Hepatocyte (in vitro differentiated cells): ENCODE measurements at regions not wholly inside any gene's neighbourhood (a gene's known extent, or its start where the extent isn't known, plus 50 kb on each side); places are given as distances from the start of the nearest gene placed in this dataset.

Experiments used
- DNase-seq: peaks from one replicate; pipeline ENCODE4 v3.0.0-alpha.2; 2016; ENCODE audit warnings: low spot score
- H2AFZ ChIP-seq: fragments of 200-600 bp; sonication (generic); 2 replicates; pipeline ENCODE4 v1.6.0; 2016; ENCODE audit warnings: antibody characterized with exemption, mild to moderate bottlenecking
- H3K27ac ChIP-seq: fragments of 200-600 bp; sonication (generic); 2 replicates; pipeline ENCODE4 v1.5.1; 2016; ENCODE audit warnings: mild to moderate bottlenecking
- H3K27me3 ChIP-seq: fragments of 200-600 bp; sonication (generic); 2 replicates; pipeline ENCODE4 v1.6.1; 2016
- H3K36me3 ChIP-seq: fragments of 200-600 bp; sonication (generic); replicated peaks from 2 replicates; pipeline ENCODE4 v1.5.1; 2016; ENCODE audit warnings: low read depth; ENCODE audit not compliant: insufficient read depth
- H3K4me1 ChIP-seq: fragments of 200-600 bp; sonication (generic); 2 replicates; pipeline ENCODE4 v1.5.1; 2016; ENCODE audit warnings: mild to moderate bottlenecking, moderate library complexity; ENCODE audit not compliant: insufficient read depth
- H3K4me2 ChIP-seq: fragments of 200-600 bp; sonication (generic); 2 replicates; pipeline ENCODE4 v1.6.0; 2016
- H3K4me3 ChIP-seq: fragments of 200-600 bp; sonication (generic); 2 replicates; pipeline ENCODE4 v1.5.1; 2016; ENCODE audit warnings: mild to moderate bottlenecking
- H3K79me2 ChIP-seq: fragments of 200-600 bp; sonication (generic); 2 replicates; pipeline ENCODE4 v1.6.0; 2017; ENCODE audit warnings: mild to moderate bottlenecking
- H3K9me2 ChIP-seq: fragments of 200-600 bp; sonication (generic); replicated peaks from 2 replicates; pipeline ENCODE4 v1.6.0; 2017; ENCODE audit warnings: mild to moderate bottlenecking; ENCODE audit not compliant: insufficient read depth
- H3K9me3 ChIP-seq: fragments of 200-600 bp; sonication (generic); 2 replicates; pipeline ENCODE4 v1.5.1; 2016; ENCODE audit warnings: low read depth, mild to moderate bottlenecking
- H4K20me1 ChIP-seq: fragments of 200-600 bp; sonication (generic); 2 replicates; pipeline ENCODE4 v1.6.0; 2016; ENCODE audit warnings: mild to moderate bottlenecking; ENCODE audit not compliant: insufficient read depth, poor library complexity, severe bottlenecking
- EZH2 ChIP-seq: fragments of 200-600 bp; sonication (generic); IDR thresholded peaks from 2 replicates; pipeline ENCODE4 v1.6.1; 2016; ENCODE audit warnings: antibody characterized with exemption, mild to moderate bottlenecking, borderline replicate concordance
- EZH2phosphoT487 ChIP-seq: fragments of 200-600 bp; sonication (generic); IDR thresholded peaks from one replicate; pipeline ENCODE4 v1.6.1; 2018; ENCODE audit warnings: antibody characterized with exemption, mild to moderate bottlenecking, low read depth, moderate library complexity; ENCODE audit not compliant: unreplicated experiment, severe bottlenecking
- WGBS: methylation state at CpG from one replicate; pipeline ENCODE4 v1.1.6; 2016; ENCODE audit warnings: low lambda C conversion rate; ENCODE audit errors: missing lambda C conversion rate; 5-methylcytosine and 5-hydroxymethylcytosine counted together
- TF ChIP-seq, protein P1 (sequence below): fragments of 200-600 bp; sonication (generic); IDR thresholded peaks from 2 replicates; pipeline ENCODE4 v1.5.1; 2016; ENCODE audit warnings: antibody characterized with exemption, mild to moderate bottlenecking; ENCODE audit not compliant: poor library complexity

DNA sequence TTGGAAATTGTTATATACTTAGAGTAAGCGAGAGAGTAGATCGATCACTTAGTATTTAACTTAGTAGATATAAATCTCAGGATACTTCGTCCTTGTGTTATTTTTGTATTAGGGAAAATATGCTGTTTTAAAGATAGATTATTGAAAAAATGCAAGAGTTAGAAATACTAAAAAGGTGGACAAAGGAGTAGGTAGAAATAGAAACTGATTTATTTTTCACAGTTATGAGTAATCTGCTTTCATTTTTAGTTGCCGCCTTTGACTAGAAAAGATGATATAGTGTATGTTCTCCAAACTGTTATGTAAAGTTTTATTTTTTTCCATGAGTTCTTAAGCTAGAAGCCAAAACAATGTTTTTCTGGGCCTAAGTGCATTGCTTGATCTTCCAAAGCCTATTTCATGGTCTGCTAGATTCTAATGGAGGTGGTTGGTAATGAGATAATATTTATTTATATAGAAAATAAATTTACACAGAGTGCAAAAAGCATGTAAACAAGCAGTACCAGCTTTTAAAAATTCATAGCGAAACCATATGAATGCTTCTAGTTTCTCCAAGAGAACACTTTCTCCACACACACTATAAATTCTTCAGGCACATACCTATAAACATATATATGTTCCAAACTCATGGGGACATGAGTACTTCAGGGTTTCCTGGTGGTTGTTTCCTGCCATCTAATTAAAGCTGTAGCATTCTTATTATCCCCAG lies 61.1 kb downstream of the DIPK2A start:
- no peaks in the 10 kb centered on the region for H4K20me1 ChIP-seq
- no peak overlapping the region for H3K4me3 ChIP-seq
- no peaks in the 10 kb centered on the region for H3K79me2 ChIP-seq
- no peaks in the 10 kb centered on the region for H3K9me3 ChIP-seq
- no peak overlapping the region for H2AFZ ChIP-seq
- WGBS, result 91% methylated on average over 5 of the region's 5 CpGs
- H3K4me1 ChIP-seq, result no peaks in the 10 kb centered on the region
- DNase-seq, result no peak
- no peak overlapping the region for H3K4me2 ChIP-seq
- TF ChIP-seq EZH2 (no peak), EZH2phosphoT487 (no peak)
- TF ChIP-seq, protein P1, sequence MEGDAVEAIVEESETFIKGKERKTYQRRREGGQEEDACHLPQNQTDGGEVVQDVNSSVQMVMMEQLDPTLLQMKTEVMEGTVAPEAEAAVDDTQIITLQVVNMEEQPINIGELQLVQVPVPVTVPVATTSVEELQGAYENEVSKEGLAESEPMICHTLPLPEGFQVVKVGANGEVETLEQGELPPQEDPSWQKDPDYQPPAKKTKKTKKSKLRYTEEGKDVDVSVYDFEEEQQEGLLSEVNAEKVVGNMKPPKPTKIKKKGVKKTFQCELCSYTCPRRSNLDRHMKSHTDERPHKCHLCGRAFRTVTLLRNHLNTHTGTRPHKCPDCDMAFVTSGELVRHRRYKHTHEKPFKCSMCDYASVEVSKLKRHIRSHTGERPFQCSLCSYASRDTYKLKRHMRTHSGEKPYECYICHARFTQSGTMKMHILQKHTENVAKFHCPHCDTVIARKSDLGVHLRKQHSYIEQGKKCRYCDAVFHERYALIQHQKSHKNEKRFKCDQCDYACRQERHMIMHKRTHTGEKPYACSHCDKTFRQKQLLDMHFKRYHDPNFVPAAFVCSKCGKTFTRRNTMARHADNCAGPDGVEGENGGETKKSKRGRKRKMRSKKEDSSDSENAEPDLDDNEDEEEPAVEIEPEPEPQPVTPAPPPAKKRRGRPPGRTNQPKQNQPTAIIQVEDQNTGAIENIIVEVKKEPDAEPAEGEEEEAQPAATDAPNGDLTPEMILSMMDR, result no peak
- no peak overlapping the region for H3K27ac ChIP-seq
- H3K36me3 ChIP-seq, result no peaks in the 10 kb centered on the region
- H3K27me3 ChIP-seq, result no peaks in the 10 kb centered on the region
- no peaks in the 10 kb centered on the region for H3K9me2 ChIP-seq

DNA sequence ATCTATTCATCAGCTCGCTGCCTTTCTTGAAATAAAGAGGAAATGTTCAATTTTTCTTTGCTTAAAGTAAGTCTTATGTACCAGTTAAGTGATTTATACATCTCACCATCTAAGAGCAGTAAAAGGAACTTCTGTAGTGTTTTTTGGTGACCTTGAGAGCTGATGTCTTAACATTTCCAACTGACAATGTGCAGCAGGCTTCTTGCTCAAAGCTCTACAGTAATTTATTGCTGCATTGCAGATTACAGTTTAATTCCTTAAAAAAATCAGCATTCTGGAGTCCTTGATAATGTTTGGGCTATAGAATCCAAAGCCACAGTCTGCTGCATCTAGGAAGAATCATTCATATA lies 61.6 kb downstream of the DIPK2A start:
- no peaks in the 10 kb centered on the region for H3K9me3 ChIP-seq
- no peak overlapping the region for H3K27ac ChIP-seq
- H3K9me2 ChIP-seq, result no peaks in the 10 kb centered on the region
- no peak overlapping the region for H3K4me2 ChIP-seq
- no peaks in the 10 kb centered on the region for H3K36me3 ChIP-seq
- WGBS, result 55% methylated on average over 1 of the region's 1 CpG
- no peak overlapping the region for H2AFZ ChIP-seq
- H3K4me3 ChIP-seq, result no peak overlapping the region
- H4K20me1 ChIP-seq, result no peaks in the 10 kb centered on the region
- H3K27me3 ChIP-seq, result no peaks in the 10 kb centered on the region
- H3K79me2 ChIP-seq, result no peaks in the 10 kb centered on the region
- TF ChIP-seq EZH2phosphoT487, result no peak
- no peak for TF ChIP-seq EZH2
- TF ChIP-seq, protein P1, result no peak
- DNase-seq, result no peak
- H3K4me1 ChIP-seq, result no peaks in the 10 kb centered on the region

DNA sequence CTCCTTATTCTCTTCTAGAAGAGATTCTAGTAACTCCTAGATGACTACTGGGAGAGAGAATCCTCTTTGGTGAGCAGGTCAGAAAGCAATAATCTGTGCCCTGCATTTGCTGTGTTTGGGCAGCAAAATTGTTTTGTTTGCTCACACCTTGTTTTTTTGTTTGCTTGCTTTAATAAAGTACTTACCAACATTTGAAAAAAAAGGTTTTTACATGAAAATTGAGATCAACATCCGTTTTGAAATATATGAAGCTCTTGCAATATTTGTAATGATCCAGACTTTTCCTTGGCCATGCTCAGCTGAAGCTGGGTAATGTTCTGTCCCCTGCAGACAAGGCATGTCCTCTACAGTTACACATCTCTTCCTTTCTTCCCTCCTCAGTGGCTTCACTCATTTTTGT lies 62.2 kb downstream of the DIPK2A start:
- Histone ChIP-seq H4K20me1 (no peaks in the 10 kb centered on the region), H3K4me1 (no peaks in the 10 kb centered on the region), H3K4me2 (no peak overlapping the region), H3K4me3 (no peak overlapping the region), H3K9me2 (no peaks in the 10 kb centered on the region), H3K27ac (no peak overlapping the region), H3K27me3 (no peaks in the 10 kb centered on the region), H3K79me2 (no peaks in the 10 kb centered on the region), H2AFZ (no peak overlapping the region), H3K36me3 (no peaks in the 10 kb centered on the region), H3K9me3 (no peaks in the 10 kb centered on the region)
- TF ChIP-seq, protein P1, result no peak
- TF ChIP-seq EZH2 (no peak), EZH2phosphoT487 (no peak)
- WGBS, result 79% methylated on average over 1 of the region's 1 CpG
- no peak for DNase-seq
